HCT116 (cell line): ENCODE measurements at regions not wholly inside any gene's neighbourhood (a gene's known extent, or its start where the extent isn't known, plus 50 kb on each side); places are given as distances from the start of the nearest gene placed in this dataset.

Experiments used
- ATAC-seq: fragments of 200-7000 bp; cut with Tn5 transposase; 2 replicates; pipeline ENCODE4 v1.9.1; 2020; ENCODE audit warnings: mild to moderate bottlenecking, moderate library complexity
- BruUV-seq: library from RNA; stranded (reverse); fragments of 400-500 nt; replicated peaks from 2 replicates; lab custom pipeline; 2021; lab: Mats Ljungman, UMichigan
- CTCF ChIA-PET: fragments of 300-600 bp; sonication (Branson Sonifier 250); formaldehyde crosslinking; loops from one replicate; lab custom pipeline; 2021; ENCODE audit warnings: antibody characterized with exemption; lab: Charles Lee
- POLR2A ChIA-PET: fragments of 300-600, 350-600 bp; sonication (Branson Sonifier 250); formaldehyde crosslinking; loops from one replicate; lab custom pipeline; 2021; ENCODE audit warnings: antibody characterized with exemption; lab: Charles Lee
- RAD21 ChIA-PET, 2 experiments: fragments of 300-600 bp; sonication (Branson Sonifier 250); formaldehyde crosslinking; loops; one replicate each; lab custom pipeline; 2023; ENCODE audit warnings: low total read pairs in 2 of 2; ENCODE audit not compliant: uncharacterized antibody in 2 of 2, unreplicated experiment in 2 of 2, low non-redundant PET in 1 of 2; lab: Charles Lee
- DNase-seq: peaks from one replicate; pipeline ENCODE4 v3.0.0-alpha.2; 2010; ENCODE audit warnings: low read depth, low spot score
- H2AFZ ChIP-seq: fragments of 200-600 bp; shearing (Covaris generic), sonication (generic); 2 replicates; pipeline ENCODE4 v1.6.1; 2017; ENCODE audit warnings: low read depth, mixed run types, mixed read lengths, antibody characterized with exemption, low read length; ENCODE audit not compliant: poor library complexity, severe bottlenecking
- H3K27ac ChIP-seq: 2 replicates; pipeline ENCODE4 v1.5.1; 2012; ENCODE audit warnings: low read depth, low read length
- H3K27me3 ChIP-seq: fragments of 200-600 bp; sonication (generic); 2 replicates; pipeline ENCODE4 v1.6.1; 2016; ENCODE audit warnings: mixed run types, low read length, mixed read lengths; ENCODE audit not compliant: insufficient read depth
- H3K36me3 ChIP-seq, 2 experiments: fragments of 200-500 bp in 1 of 2; fragments of 200-600 bp in 1 of 2; sonication (Bioruptor generic) in 1 of 2; sonication (generic) in 1 of 2; 2 replicates each; pipeline versions ENCODE4 v1.5.1 to v1.6.1; 2014 to 2016; ENCODE audit warnings: low read length in 2 of 2, inconsistent platforms in 1 of 2, mixed read lengths in 1 of 2, mixed run types in 1 of 2; ENCODE audit not compliant: insufficient read depth in 2 of 2, control insufficient read depth in 1 of 2
- H3K4me1 ChIP-seq, 2 experiments: fragments of 200-600 bp in 1 of 2; sonication (generic) in 1 of 2; 2 replicates each; pipeline versions ENCODE4 v1.5.1 to v1.6.1; 2012 to 2017; ENCODE audit warnings: low read length in 2 of 2, inconsistent platforms in 1 of 2, mild to moderate bottlenecking in 1 of 2, mixed read lengths in 1 of 2, mixed run types in 1 of 2, moderate library complexity in 1 of 2; ENCODE audit not compliant: insufficient read depth in 2 of 2, control insufficient read depth in 1 of 2
- H3K4me2 ChIP-seq: fragments of 200-600 bp; sonication (generic); 2 replicates; pipeline ENCODE4 v1.6.1; 2017; ENCODE audit warnings: mixed run types, low read length, mixed read lengths
- H3K4me3 ChIP-seq, 2 experiments: fragments of 200-600 bp in 1 of 2; sonication (generic) in 1 of 2; replicated peaks in 1 of 2; 2 replicates each; pipeline ENCODE4 v1.5.1; 2011 to 2016; ENCODE audit warnings: low read length in 2 of 2, control low read depth in 1 of 2, low read depth in 1 of 2, mild to moderate bottlenecking in 1 of 2, mixed read lengths in 1 of 2, mixed run types in 1 of 2
- H3K79me2 ChIP-seq: fragments of 200-600 bp; sonication (generic); 2 replicates; pipeline ENCODE4 v1.6.1; 2017; ENCODE audit warnings: mild to moderate bottlenecking, mixed run types, low read length, moderate library complexity, mixed read lengths; ENCODE audit not compliant: insufficient read depth
- H3K9ac ChIP-seq: fragments of 200-600 bp; sonication (generic); 2 replicates; pipeline ENCODE4 v1.6.1; 2016; ENCODE audit warnings: low read length, mixed read lengths
- H3K9me2 ChIP-seq: fragments of 200-600 bp; sonication (generic), shearing (Covaris generic); 2 replicates; pipeline ENCODE4 v1.6.1; 2017; ENCODE audit warnings: mixed run types, mild to moderate bottlenecking, moderate library complexity; ENCODE audit not compliant: insufficient read depth
- H3K9me3 ChIP-seq, 2 experiments: fragments of 200-500 bp in 1 of 2; fragments of 200-600 bp in 1 of 2; sonication (Bioruptor generic) in 1 of 2; sonication (generic) in 1 of 2; 2 replicates each; pipeline ENCODE4 v1.6.1; 2014 to 2017; ENCODE audit warnings: low read length in 2 of 2, mixed read lengths in 2 of 2, inconsistent platforms in 1 of 2, low read depth in 1 of 2, mild to moderate bottlenecking in 1 of 2, mixed run types in 1 of 2, moderate library complexity in 1 of 2; ENCODE audit not compliant: control insufficient read depth in 1 of 2, insufficient read depth in 1 of 2
- H4K20me1 ChIP-seq: fragments of 200-600 bp; sonication (generic), shearing (Covaris generic); 2 replicates; pipeline ENCODE4 v1.6.1; 2017; ENCODE audit warnings: mixed run types, mild to moderate bottlenecking, moderate library complexity; ENCODE audit not compliant: insufficient read depth
- EGR1 ChIP-seq: IDR thresholded peaks from 2 replicates; pipeline ENCODE4 v1.6.1; 2012; ENCODE audit warnings: low read depth
- ELF1 ChIP-seq: IDR thresholded peaks from 2 replicates; pipeline ENCODE4 v1.6.1; 2012; ENCODE audit warnings: low read depth, borderline replicate concordance
- EZH2phosphoT487 ChIP-seq: fragments of 200-600 bp; IDR thresholded peaks from 2 replicates; pipeline ENCODE4 v1.6.1; 2018; ENCODE audit warnings: antibody characterized with exemption, borderline replicate concordance
- FOSL1 ChIP-seq: IDR thresholded peaks from 2 replicates; pipeline ENCODE4 v1.6.1; 2012; ENCODE audit warnings: low read depth
- POLR2AphosphoS5 ChIP-seq: IDR thresholded peaks from 2 replicates; pipeline ENCODE4 v1.6.1; 2011; ENCODE audit warnings: mild to moderate bottlenecking, low read depth, low read length, moderate library complexity
- TCF7L2 ChIP-seq: IDR thresholded peaks from 2 replicates; pipeline ENCODE4 v1.7.0; 2011; ENCODE audit warnings: borderline replicate concordance, inconsistent platforms; ENCODE audit not compliant: insufficient read depth, insufficient read length; ENCODE audit errors: extremely low read depth
- YY1 ChIP-seq: IDR thresholded peaks from 2 replicates; pipeline ENCODE4 v1.6.1; 2011; ENCODE audit warnings: low read length, low read depth, moderate library complexity, mild to moderate bottlenecking; ENCODE audit not compliant: insufficient replicate concordance; ENCODE audit errors: extremely low read depth
- ZBTB33 ChIP-seq: IDR thresholded peaks from 2 replicates; pipeline ENCODE4 v1.6.1; 2011; ENCODE audit warnings: mild to moderate bottlenecking, low read length, moderate library complexity; ENCODE audit not compliant: insufficient replicate concordance; ENCODE audit errors: extremely low read depth
- intact Hi-C: fragments of 100-400 bp; cut with micrococcal nuclease; formaldehyde crosslinking; loops from 2 replicates; pipeline ENCODE4 v1.10.0; 2022
- TF ChIP-seq, protein P1 (sequence below): IDR thresholded peaks from 2 replicates; pipeline ENCODE4 v1.6.1; 2012

DNA sequence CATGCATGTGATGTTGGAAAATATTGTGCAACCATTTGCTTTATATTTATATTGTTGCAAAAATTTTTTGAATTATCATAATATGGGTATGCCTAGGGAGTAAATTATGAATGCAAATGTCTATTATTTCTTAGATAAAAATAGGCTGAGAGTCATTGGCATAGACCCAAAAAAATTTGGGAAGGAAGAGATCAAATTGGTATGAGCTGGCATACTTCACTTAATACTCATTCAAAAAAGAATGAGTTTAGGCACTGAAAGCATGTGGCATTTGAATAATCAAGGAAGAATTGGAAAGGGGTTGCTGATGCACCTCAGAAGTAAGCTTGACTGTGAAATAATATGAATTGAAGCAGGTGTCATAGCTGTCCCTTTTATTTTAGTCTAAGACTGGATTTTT is 764.0 kb upstream of the DPPA4 start:
- Histone ChIP-seq H4K20me1 (no peaks in the 10 kb centered on the region), H3K79me2 (no peaks in the 10 kb centered on the region), H2AFZ (no peak overlapping the region), H3K9me3 (peaks cover 0 to 3% of the 10 kb centered on the region in 2 experiments; a peak in 1 of 4 replicates), H3K4me3 (no peak overlapping the region), H3K4me2 (no peak overlapping the region), H3K9ac (no peak overlapping the region), H3K9me2 (no peaks in the 10 kb centered on the region), H3K36me3 (no peaks in the 10 kb centered on the region), H3K27ac (no peak overlapping the region), H3K27me3 (no peaks in the 10 kb centered on the region), H3K4me1 (no peaks in the 10 kb centered on the region)
- intact Hi-C loops = no loop called here
- ATAC-seq (no peak), DNase-seq (no peak)
- no TSS peak for BruUV-seq
- CTCF ChIA-PET = no interaction called here
- POLR2A ChIA-PET = no interaction called here
- RAD21 ChIA-PET = interaction anchor here in 1 of 2 experiments (0.6 kb wide), 1 partner anchor 107 kb away, joined by 3 read pairs; no protein-coding TSS in a partner anchor
- TF ChIP-seq POLR2AphosphoS5 (no peak), FOSL1 (no peak)

DNA sequence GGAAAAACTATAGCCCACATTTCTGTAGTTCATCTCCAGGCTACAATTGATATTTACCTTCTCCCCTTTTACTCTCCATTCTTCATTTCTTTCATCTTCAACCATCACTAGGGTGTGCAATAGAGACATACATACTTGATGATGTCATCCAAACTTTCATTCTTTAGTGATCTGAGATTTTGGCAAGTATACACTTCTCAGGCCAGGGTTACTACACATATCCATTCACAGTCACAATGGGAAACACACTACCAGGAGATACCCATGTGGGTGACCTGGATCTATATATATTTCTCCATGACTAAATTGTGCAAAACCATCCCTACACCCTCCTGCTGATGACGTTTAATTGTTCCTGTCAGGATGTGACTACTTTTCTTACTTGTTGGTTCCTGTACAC is 769.5 kb upstream of the DPPA4 start:
- Histone ChIP-seq H3K36me3 (no peaks in the 10 kb centered on the region), H2AFZ (no peak overlapping the region), H3K4me2 (no peak overlapping the region), H3K9ac (no peak overlapping the region), H3K9me3 (no peaks in the 10 kb centered on the region), H3K4me1 (no peaks in the 10 kb centered on the region), H3K27me3 (no peaks in the 10 kb centered on the region), H4K20me1 (no peaks in the 10 kb centered on the region), H3K4me3 (no peak overlapping the region), H3K9me2 (no peaks in the 10 kb centered on the region), H3K27ac (no peak overlapping the region), H3K79me2 (no peaks in the 10 kb centered on the region)
- ChIA-PET CTCF (no interaction called here), POLR2A (no interaction called here), RAD21 (no interaction called here)
- no peak for TF ChIP-seq TCF7L2
- no peak for TF ChIP-seq ZBTB33
- TF ChIP-seq EZH2phosphoT487 = no peak
- TF ChIP-seq EGR1 = no peak
- no peak for TF ChIP-seq YY1
- TF ChIP-seq ELF1 = no peak
- TF ChIP-seq, protein P1, sequence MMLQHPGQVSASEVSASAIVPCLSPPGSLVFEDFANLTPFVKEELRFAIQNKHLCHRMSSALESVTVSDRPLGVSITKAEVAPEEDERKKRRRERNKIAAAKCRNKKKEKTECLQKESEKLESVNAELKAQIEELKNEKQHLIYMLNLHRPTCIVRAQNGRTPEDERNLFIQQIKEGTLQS = no peak
- DNase-seq (no peak), ATAC-seq (no peak)
- no TSS peak for BruUV-seq
- intact Hi-C loops = no loop called here
